HG02840 (cell line): ENCODE measurements at regions not wholly inside any gene's neighbourhood (a gene's known extent, or its start where the extent isn't known, plus 50 kb on each side); places are given as distances from the start of the nearest gene placed in this dataset.
"Not testable (repeated sequence)": the region's sequence is repeated elsewhere in the genome, so short reads cannot be mapped to it uniquely, and the experiment has no call there.

ENCODE experiments used
- ATAC-seq: cut with Tn5 transposase; IDR thresholded peaks from one replicate; pipeline ENCODE4 v1.9.1; 2021; ENCODE audit warnings: mild to moderate bottlenecking, moderate library complexity, moderate number of reproducible peaks; ENCODE audit not compliant: unreplicated experiment, low FRiP score

DNA sequence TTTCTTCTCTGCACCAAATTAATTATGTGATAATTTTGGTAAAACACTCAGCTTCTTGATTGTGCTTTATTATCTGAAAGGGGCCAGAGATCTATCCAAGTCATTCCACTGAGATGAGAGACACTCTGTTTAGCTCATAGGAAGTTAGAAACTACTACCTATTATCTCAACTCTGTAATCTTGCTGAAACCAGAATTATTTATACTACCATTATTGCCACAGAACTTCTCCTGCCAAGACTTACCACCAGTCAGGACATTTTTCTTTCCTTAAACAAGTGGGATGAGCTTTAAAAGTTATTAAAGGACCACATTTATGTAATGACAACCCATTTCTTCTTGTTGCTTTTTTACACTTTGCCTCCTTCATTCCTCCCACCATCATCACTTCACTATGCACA, 855.6 kb upstream of the PIK3C3 start:
- ATAC-seq = no peak

DNA sequence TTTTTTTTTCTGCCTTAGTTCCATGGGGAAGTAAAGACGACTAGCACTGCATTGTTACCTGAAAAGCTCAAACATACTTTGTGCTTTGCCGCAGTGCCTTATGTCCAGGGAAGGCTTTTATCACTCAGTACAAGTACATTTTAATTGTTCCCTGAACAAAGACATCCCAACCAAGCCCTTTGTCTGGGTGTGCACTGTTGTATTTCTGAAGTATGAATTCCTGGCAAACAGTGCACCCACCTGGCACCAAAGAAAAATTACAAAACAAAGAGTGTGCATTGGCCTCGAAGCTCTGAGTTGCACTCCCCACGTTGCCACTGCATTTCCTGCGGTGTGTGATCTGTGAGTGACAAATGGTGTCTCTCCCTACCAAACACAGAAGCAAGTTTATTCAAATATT, 858.5 kb upstream of the PIK3C3 start:
- no peak for ATAC-seq

DNA sequence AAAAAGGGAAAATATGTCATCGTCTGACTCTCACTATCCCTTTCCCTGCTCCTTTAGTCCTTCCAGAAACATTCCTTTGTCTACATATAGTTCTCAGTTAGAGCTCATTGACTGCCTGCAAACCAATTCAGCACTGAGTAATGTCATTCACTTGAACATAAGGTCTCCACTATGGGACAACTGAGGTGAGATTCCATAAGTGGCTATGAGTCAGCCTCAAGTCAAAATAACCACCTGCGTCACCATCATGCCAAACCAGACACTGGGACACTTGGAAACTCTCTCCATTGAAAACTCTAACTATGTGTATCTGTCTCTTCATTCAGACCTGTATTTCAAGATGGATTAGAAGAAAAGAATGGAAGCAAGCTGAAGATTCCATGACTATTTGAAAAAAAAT, 878.0 kb upstream of the PIK3C3 start:
- no peak for ATAC-seq

DNA sequence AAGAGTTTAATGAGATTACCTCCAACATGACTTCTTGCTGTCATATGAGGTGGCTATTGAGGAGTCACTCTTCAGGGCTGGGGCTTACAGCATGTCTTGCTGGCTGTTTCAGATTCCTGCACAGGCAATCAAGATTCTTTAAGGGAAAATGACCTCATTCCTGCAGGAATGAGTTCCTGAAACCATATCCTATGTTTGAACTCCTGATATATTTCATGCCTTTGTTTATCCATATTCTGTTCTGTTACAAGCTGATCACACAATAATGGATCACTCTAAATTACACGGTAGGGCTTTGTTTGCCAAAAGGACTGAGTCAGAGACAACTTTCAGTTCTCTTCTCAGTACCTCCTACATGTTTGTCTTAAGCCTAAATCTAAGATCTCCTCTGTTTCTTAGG, 879.8 kb upstream of the PIK3C3 start:
- no peak for ATAC-seq

DNA sequence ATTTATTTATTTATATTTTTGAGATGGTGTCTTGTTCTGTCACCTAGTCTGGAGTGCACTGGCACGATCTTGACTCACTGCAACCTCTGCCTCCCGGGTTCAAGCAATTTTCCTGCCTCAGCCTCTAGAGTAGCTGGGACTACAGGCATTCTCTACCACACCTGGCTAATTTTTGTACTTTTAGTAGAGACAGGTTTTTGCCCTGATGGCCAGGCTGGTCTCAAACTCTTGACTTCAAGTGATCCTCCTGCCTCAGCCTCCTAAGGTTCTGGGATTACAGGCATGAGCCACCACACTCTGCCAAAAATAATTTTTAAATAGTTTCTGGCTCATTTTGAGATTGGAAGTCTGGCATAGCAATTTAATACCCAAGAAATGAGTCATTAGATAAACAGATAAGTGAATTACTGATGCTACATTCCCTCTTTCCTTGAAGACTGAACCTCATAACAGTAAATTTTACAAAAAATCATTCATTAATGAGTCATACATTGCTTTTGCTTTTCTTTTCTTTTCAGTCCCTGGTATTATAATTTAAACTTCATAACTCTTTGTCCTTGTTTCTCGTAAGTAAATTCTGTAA, 881.6 kb upstream of the PIK3C3 start:
- ATAC-seq = no peak

DNA sequence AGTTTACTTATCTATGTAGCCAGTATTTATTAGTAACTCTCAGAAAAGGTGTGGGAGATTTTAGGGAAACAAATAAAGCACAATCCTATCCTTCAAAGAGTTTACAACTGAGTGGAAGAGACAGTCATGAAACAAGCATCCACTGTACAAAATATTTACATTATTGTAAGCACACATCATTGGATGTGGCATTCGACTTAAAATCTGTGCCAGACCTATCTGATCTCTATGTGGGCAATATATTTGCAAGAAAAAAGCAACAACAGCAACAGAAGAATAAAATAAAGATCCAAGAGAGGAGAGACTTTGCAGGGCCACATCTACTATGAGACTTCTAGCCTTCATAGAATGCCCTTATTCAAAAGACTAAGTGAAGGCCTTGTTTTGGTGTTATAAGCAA, 882.1 kb upstream of the PIK3C3 start:
- no peak for ATAC-seq

DNA sequence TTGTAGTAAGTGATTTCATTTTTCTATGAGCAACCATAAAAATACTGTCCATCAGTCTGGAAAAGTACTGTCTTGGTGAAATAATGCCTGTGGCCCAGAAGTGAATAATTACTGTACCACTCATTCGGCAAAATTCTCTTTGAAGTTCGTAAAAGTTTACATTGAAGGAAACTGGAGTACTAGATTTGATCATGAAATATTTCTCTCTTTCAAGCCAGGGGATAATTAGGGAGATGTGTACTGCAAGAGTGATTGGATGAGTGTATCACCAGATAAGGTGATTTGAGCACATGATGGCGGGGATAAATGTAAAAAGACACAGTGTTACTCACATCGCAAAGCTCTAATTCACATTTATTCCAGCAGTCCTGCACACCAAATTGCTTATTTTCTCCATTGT, 883.2 kb upstream of the PIK3C3 start:
- no peak for ATAC-seq

DNA sequence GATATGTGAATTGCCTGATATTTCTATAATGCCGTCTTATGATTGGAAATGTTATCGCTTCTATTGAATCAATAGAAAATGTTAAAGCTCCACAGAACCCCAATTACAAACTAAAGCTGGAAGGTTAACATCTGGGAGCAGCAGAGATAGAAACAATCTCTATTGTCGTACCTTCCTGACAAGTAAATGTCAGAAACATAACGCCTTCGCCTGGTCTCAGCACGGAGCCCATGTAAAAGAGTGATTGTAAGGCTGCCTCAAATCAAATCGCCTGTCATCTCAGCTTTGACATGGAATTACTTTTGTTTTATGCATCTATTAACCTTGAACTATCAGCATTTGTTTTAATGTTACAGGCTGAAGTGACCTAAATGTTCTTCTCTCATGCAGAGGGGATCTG, 885.9 kb upstream of the PIK3C3 start:
- ATAC-seq = no peak

DNA sequence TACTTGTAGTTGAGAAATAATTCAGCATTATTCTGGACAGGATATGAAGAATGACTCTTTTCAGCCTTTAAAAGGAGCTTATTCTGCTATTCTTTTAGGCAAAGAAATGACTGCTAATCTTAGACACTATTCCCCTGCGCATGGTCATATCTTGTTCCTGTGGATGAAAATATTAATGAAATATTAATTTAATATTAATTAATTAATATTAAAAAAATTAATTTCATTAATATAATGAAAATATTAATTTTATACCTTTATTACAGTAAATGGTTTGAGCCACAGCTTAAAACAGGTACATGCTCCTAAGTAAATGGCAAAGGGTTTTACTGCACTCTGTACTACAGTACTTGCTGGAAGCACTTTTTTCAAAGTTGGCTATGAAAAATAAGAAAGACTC, 890.1 kb upstream of the PIK3C3 start:
- ATAC-seq = no peak

DNA sequence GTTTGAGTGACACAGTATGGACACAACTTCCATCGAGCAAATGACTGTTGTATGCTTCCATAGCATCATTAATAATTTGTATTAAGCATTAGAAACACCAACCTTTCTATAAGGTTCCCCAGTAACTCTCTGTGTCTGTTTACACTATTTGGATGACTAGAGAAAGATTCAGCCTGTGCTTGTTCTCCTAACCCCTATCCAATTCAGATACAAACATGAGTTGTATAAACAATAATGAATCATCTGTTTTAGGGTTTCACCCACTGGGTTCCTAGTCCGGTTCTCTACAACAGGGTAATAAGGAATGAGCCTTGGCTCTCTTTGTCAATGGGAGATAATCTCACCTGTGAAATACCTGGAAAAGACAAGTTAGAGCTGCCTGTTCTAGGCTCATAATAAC, 894.1 kb upstream of the PIK3C3 start:
- ATAC-seq = no peak

DNA sequence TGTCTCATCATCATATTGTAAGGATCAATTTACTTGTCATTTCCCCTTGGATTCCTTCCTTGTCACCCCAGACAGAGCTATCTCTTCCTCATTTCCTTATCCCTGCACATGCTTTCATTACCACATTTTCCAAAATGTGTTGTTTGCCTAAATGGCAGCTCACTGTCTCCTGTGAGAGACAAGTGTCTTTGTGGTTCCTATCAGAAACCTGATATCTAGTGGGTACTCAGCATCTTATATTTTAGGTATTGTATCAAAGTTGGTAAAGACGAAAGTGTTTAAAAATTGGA, 896.0 kb upstream of the PIK3C3 start:
- no peak for ATAC-seq

DNA sequence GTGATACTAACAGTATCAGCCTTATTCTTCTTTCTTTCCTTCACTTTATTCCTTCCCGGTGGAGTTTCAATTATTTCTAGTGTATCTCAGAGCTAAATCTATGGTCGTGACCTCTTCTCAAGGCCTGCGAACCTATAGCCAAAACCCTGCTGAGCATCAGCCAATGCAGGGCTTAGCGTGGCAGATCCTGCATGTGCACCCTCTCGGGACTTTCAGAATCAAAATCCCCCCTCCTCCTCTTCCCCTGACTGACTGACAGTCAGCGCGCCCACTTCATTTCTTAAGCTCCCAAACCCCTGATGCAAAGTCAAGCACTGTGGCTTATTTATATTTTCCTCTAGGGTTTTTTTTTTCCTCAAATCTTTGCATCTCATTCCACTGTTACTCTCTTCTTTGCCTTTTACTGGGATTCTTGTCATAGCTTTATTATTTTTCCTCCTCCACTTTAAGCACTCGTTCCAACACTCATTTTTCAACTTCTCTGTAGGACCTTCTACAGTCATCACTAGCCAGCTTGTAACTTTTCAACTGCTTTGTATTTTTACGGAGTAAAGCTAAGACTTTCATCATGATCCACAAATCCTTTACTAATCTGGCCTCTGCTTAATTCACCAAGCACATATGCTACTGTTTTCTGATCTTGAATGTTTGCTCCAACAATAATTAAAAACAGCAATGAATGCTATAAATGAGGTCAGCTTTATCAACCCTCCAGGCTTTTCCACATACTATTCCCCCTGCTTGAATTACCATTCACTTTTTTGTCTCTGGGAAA, 896.5 kb upstream of the PIK3C3 start:
- no peak for ATAC-seq

DNA sequence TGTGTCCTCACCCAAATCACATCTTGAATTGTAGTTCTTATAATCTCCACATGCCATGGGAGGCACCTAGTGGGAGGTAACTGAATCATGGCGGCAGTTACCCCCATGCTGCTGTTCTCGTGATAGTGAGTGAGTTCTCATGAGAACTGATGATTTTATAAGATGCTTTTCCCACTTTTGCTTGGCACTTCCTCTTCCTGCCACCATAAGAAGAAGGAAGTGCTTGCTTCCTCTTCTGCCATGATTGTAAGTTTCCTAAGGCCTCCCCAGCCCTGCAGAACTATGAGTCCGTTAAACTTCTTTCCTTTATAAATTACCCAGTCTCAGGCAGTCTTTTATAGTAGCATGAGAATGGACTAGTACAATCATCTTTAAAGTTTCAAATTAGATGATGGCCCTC, 902.4 kb upstream of the PIK3C3 start:
- no peak for ATAC-seq

DNA sequence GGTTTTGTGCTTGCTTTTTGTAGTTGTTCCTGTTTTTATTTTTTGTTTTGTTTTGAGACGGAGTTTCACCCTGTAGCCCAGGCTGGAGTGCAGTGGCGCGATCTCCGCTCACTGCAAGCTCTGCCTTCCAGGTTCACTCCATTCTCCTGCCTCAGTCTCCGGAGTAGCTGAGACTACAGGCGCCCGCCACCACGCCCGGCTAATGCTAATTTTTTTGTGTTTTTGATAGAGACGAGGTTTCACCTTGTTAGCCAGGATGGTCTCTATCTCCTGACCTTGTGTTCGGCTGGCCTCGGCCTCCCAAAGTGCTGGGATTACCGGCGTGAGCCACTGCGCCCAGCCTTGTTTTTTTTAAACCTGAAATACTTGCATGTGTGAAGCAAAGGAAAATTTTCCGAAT, 908.8 kb upstream of the PIK3C3 start:
- ATAC-seq = not testable (repeated sequence)

DNA sequence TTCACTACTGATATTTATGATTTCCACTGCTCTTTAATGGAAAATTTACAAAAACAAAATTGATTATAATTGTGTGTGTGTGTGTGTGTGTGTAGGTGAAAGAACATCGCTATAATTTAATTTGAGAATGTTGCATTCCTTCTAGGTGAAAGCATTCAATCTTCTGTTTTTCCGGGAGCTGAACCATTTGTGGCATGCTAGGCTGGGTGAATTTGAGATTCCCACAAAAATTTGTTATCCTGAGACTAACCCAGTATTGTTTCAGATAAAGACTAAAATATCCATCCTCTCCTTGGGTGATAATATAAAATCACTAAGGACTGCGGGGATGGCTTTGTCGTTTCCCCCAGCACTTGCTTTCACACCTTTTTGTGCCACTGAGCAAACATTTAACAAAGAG, 911.2 kb upstream of the PIK3C3 start:
- no peak for ATAC-seq

DNA sequence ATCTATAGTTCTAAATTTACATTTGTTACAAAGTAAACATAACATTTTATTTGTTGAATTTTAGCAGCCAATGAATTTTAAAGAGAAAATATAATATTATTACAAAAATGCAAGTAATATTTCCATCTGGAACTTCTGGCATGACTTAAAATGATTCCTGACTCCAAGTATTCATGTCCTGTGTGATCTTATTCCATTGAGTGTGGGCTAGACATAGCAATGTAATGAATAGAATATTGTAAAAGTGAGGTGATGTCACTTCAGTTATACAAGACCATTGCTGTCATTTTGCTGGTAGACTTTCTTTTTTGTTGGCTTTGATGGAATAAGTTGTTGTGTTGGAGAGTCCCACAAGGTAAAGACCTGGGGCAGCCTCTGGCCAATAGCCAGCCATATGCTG, 912.2 kb upstream of the PIK3C3 start:
- no peak for ATAC-seq

DNA sequence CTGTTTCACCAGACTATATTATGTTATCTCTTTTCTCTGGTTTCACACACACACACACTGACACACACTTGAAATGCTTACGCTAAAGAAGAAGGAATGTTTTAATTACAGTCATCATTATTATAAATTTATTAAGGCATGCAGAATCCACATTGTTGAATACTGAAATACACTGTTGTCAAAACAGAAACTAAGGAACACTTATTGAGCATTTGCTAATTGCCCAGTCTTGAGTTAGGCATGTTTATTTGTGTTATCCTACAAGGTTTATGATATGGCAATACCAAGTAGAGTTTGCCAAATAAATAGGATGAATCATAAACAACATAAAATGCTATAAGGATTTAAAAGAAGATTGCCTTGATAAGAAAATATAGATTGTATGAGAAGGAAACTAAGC, 917.0 kb upstream of the PIK3C3 start:
- ATAC-seq = no peak

DNA sequence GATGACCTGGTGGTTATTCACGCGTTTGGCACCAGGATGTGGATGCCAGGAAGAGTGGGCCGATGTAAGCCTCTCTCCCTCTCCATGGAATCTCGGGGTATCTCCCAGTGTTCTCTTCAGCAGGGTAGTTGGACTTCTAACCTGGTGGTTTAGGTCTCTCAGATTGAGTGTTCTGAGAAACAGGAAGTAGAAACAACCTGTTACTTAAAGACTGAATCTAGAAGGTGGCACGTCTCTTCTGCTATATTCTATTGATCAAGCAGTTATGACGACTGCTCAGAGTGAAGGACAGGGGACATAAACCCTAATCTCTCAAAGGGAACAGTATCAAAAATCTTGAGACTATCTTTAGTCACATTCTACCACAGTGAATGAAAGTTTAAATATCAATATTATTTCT, 918.7 kb upstream of the PIK3C3 start:
- no peak for ATAC-seq

DNA sequence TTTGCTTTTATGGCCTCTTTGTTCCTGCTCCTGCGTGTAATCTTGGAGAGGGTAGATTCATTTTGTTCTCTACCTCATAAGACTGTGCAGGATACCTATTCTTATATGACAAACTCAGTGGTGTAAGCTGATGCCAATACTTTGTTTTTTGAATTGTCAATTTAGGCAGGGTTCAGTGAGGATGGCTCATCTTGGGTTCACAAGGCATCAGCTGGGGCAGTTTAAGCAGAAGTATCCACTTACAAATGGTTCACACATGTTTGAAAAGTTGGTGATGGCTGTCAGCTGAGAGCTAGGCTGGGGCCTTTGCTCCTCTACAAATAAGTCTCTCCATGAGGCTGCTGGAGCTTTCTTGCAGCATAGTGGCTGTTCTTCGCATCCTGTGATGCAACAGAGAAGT, 920.6 kb upstream of the PIK3C3 start:
- ATAC-seq = no peak

DNA sequence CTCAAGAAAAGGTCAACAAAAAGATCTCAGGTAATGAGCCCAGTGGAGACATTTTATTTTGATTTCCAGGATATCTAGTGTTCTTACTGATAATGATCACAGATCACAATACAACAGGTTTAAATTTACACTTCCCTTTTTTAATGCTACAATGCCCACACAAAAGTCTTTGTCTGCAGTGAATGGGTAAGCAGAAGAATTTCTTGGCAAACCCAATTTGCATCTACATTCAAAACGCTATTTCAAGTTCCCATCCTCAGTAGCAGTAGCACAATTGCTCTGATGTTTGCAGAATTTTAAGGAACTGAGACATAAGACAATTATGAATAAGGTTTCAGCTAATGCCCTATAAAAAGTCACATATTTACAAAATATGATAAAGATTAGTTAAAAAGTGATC, 929.4 kb upstream of the PIK3C3 start:
- ATAC-seq = no peak

DNA sequence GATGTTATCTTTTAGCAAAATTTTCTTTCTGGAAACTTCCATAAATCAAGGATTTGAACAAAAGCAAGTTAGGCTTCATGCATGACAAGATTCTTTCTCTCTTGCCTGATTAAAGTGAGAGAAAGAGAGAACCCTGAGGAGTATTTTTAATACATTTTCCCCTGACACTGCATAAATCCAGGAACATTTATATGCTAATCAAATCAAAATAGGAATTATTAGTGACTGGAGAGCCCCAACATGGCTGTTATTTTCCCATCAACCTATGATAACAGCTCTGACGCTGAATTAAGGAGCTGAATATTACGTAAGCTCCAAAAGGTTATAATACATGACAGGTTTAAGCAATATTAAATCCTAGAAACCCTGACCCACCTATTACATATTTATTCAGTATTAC, 930.2 kb upstream of the PIK3C3 start:
- no peak for ATAC-seq

DNA sequence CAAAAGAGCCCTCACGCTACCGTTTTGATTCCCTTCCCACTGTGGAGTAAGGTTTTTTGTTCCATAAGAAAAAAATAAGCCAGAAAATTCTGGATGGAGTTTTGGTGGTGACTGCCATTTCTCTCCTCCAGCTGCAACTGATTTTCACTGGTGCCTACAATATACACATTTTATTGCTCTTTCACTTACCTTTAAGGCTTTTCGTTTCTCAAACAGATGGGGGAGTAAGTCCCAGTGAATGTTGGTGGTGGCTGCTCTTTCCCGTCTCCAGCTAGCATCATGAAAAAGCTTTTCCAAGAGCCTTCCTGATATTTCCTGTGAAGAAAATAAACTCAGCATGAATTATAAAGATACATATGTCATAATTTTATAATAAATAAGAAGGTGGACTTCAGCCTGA, 932.5 kb upstream of the PIK3C3 start:
- ATAC-seq = no peak

DNA sequence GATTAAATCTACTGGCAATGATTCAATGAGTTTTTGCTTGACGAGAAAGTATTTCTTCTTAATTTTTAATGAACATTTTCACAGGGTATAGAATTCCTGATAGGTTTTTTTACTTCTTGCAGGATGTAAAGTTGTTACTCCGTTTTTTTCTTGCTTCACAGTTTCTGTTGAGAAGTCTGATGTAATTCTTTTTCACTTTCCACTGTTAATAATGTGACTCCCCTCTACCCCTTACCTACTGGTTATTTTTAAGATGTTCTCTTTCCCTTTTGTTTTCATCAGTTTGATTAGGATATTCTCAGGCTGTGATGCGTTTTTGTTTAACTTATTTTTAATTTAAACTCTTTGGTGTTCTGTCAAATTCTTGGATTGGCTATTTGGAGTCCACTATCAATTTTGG, 933.9 kb upstream of the PIK3C3 start:
- ATAC-seq = no peak
